Spleen (tissue), 11 donors: ENCODE measurements at regions not wholly inside any gene's neighbourhood (a gene's known extent, or its start where the extent isn't known, plus 50 kb on each side); places are given as distances from the start of the nearest gene placed in this dataset.

Source experiments
- DNase-seq: peaks from one replicate; pipeline ENCODE4 v3.0.0-alpha.2; 2020
- H3K27ac ChIP-seq, 8 donors: fragments of 200-600 bp; sonication (generic) in 7 of 8; 1 replicate in 4 of 8; 2 replicates in 4 of 8; pipeline versions ENCODE4 v1.5.0 to v1.8.0; 2016 to 2021; ENCODE audit warnings: inconsistent platforms in 4 of 8, mild to moderate bottlenecking in 4 of 8, moderate library complexity in 1 of 8
- H3K27me3 ChIP-seq, 7 donors: fragments of 200-600 bp; sonication (generic) in 6 of 7; replicated peaks in 1 of 7; 1 replicate in 4 of 7; 2 replicates in 3 of 7; pipeline versions ENCODE4 v1.5.0 to v1.8.0; 2016 to 2021; ENCODE audit warnings: inconsistent platforms in 3 of 7, mild to moderate bottlenecking in 1 of 7
- H3K36me3 ChIP-seq, 6 donors: fragments of 200-600 bp; sonication (generic) in 5 of 6; 1 replicate in 4 of 6; 2 replicates in 2 of 6; pipeline versions ENCODE4 v1.5.0 to v1.8.0; 2016 to 2021; ENCODE audit warnings: inconsistent platforms in 2 of 6
- H3K4me1 ChIP-seq, 6 donors: fragments of 200-600 bp; sonication (generic) in 5 of 6; 1 replicate in 3 of 6; 2 replicates in 3 of 6; pipeline versions ENCODE4 v1.5.0 to v1.8.0; 2016 to 2021; ENCODE audit warnings: inconsistent platforms in 3 of 6
- H3K4me3 ChIP-seq, 8 donors: fragments of 200-600 bp; sonication (generic) in 7 of 8; 1 replicate in 4 of 8; 2 replicates in 4 of 8; pipeline versions ENCODE4 v1.5.0 to v1.8.0; 2016 to 2021; ENCODE audit warnings: inconsistent platforms in 4 of 8, mild to moderate bottlenecking in 4 of 8, moderate library complexity in 2 of 8
- H3K9me3 ChIP-seq, 8 donors: fragments of 200-600 bp; sonication (generic) in 7 of 8; 1 replicate in 4 of 8; 2 replicates in 4 of 8; pipeline versions ENCODE4 v1.5.0 to v1.8.0; 2016 to 2021; ENCODE audit warnings: inconsistent platforms in 4 of 8
- POLR2A ChIP-seq, 3 donors: fragments of 450-650 bp; IDR thresholded peaks; one replicate each; pipeline ENCODE4 v1.5.1; 2017; ENCODE audit warnings: antibody characterized with exemption in 3 of 3, mild to moderate bottlenecking in 1 of 3
- POLR2AphosphoS5 ChIP-seq, 3 donors: sonication (generic); formaldehyde crosslinking; IDR thresholded peaks; one replicate each; pipeline ENCODE4 v1.5.1; 2017; ENCODE audit warnings: antibody characterized with exemption in 3 of 3
- WGBS, 5 donors: extraction: QIAGEN DNeasy Blood & Tissue Kit in 3 of 5; methylation state at CpG; one replicate each; pipeline versions ENCODE4 v1.1.5 to v1.1.7; 2013 to 2018; 5-methylcytosine and 5-hydroxymethylcytosine counted together
- intact Hi-C: fragments of 100-400 bp; cut with DNase I; formaldehyde crosslinking; loops from one replicate; pipeline ENCODE4 v1.15.0; 2023; ENCODE audit warnings: low total_unique reads
- TF ChIP-seq, protein P1 (sequence below), 11 experiments: fragments of 200-600 bp in 7 of 11; fragments of 450-650 bp in 4 of 11; sonication (generic) in 4 of 11; IDR thresholded peaks in 8 of 11; conservative IDR thresholded peaks in 3 of 11; 1 replicate in 7 of 11; 2 replicates in 4 of 11; pipeline versions ENCODE4 v1.4.0 to v1.8.0; 2016 to 2021; ENCODE audit warnings: antibody characterized with exemption in 11 of 11, inconsistent platforms in 4 of 11, mild to moderate bottlenecking in 1 of 11
- donor health status: healthy with polysubstance abuse.
- donor health status: DM: no; HTN: no; CAD: no; lungs with moderate emphysema.
- donor health status: DM: no; HTN: no; CAD: no.
- donor health status: Bipolar disorder and iron deficiency.
- donor health status: healthy.
- donor health status: DM: no; HTN: no; CAD: no.
- donor health status: DM: yes; HTN: yes; CAD: no.

GRCh38 chr14:45377166-45377565, 124.2 kb upstream of the MIS18BP1 start:
- Histone ChIP-seq H3K27ac (no peak overlapping the region), H3K4me1 (no peaks in the 10 kb centered on the region), H3K9me3 (no peaks in the 10 kb centered on the region), H3K4me3 (no peak overlapping the region), H3K36me3 (no peaks in the 10 kb centered on the region), H3K27me3 (no peaks in the 10 kb centered on the region)
- WGBS, 5 donors, result 85 to 95% (median 86%) methylated on average over 2 of the region's 2 CpGs
- DNase-seq, result no peak
- TF ChIP-seq, protein P1, sequence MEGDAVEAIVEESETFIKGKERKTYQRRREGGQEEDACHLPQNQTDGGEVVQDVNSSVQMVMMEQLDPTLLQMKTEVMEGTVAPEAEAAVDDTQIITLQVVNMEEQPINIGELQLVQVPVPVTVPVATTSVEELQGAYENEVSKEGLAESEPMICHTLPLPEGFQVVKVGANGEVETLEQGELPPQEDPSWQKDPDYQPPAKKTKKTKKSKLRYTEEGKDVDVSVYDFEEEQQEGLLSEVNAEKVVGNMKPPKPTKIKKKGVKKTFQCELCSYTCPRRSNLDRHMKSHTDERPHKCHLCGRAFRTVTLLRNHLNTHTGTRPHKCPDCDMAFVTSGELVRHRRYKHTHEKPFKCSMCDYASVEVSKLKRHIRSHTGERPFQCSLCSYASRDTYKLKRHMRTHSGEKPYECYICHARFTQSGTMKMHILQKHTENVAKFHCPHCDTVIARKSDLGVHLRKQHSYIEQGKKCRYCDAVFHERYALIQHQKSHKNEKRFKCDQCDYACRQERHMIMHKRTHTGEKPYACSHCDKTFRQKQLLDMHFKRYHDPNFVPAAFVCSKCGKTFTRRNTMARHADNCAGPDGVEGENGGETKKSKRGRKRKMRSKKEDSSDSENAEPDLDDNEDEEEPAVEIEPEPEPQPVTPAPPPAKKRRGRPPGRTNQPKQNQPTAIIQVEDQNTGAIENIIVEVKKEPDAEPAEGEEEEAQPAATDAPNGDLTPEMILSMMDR (IDR thresholded peaks at IDR 0.05 in 8 of 11, conservative IDR thresholded peaks at IDR 0.05 in 3 of 11), result no peak
- TF ChIP-seq POLR2A (IDR thresholded peaks at IDR 0.05) (no peak), POLR2AphosphoS5 (IDR thresholded peaks at IDR 0.05) (no peak)
- intact Hi-C loops, result no loop called here

- Histone ChIP-seq H3K9me3 (no peaks in the 10 kb centered on the region), H3K27ac (no peak overlapping the region), H3K4me1 (no peaks in the 10 kb centered on the region), H3K4me3 (no peak overlapping the region), H3K27me3 (no peaks in the 10 kb centered on the region), H3K36me3 (no peaks in the 10 kb centered on the region)
- WGBS, 5 donors, result 80 to 88% (median 83%) methylated on average over 2 of the region's 2 CpGs
- no peak for DNase-seq
- intact Hi-C loops, result no loop called here
- no peak for TF ChIP-seq POLR2A (IDR thresholded peaks at IDR 0.05)
- TF ChIP-seq, protein P1 (IDR thresholded peaks at IDR 0.05 in 8 of 11, conservative IDR thresholded peaks at IDR 0.05 in 3 of 11), result no peak
Observed at GRCh38 chr14:45373877-45374276, 120.9 kb upstream of the MIS18BP1 start.

- TF ChIP-seq POLR2AphosphoS5 (IDR thresholded peaks at IDR 0.05) (no peak), POLR2A (IDR thresholded peaks at IDR 0.05) (no peak)
- TF ChIP-seq, protein P1 (IDR thresholded peaks at IDR 0.05 in 8 of 11, conservative IDR thresholded peaks at IDR 0.05 in 3 of 11), result no peak
- Histone ChIP-seq H3K36me3 (no peaks in the 10 kb centered on the region), H3K9me3 (no peaks in the 10 kb centered on the region), H3K4me1 (no peaks in the 10 kb centered on the region), H3K27ac (no peak overlapping the region), H3K27me3 (no peaks in the 10 kb centered on the region), H3K4me3 (no peak overlapping the region)
- intact Hi-C loops, result no loop called here
- 52 to 70% (median 63%) methylated on average over 4 of the region's 4 CpGs for WGBS, 5 donors
- no peak for DNase-seq
Observed at GRCh38 chr14:45364565-45365156, 111.7 kb upstream of the MIS18BP1 start.

DNA sequence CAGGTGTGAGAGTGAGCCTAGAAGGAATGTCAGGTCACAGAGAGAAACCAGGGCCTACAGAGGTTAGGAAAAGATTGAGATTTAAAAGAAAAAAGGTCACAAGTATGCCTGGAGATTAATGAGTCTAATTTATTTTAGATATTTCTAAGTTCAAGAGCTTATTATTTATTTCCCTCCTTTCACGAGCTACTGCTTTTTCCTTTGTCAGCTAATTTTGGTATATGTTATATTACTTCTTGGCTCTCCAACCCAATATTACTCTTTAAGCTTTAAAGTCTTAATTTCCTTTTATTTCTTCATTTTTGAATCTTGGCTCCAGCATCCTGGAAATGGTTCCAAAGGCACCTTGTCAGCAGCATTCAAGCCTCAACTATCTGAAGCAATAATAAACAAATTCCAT, 109.5 kb upstream of the MIS18BP1 start:
- DNase-seq, result no peak
- WGBS, 5 donors, result 47 to 74% (median 61%) methylated on average over 1 of the region's 1 CpG
- TF ChIP-seq, protein P1 (IDR thresholded peaks at IDR 0.05 in 8 of 11, conservative IDR thresholded peaks at IDR 0.05 in 3 of 11), result no peak
- no peak for TF ChIP-seq POLR2A (IDR thresholded peaks at IDR 0.05)
- no peak for TF ChIP-seq POLR2AphosphoS5 (IDR thresholded peaks at IDR 0.05)

More for the DNA sequence above, 109.5 kb upstream of the MIS18BP1 start:
- intact Hi-C loops, result no loop called here
- Histone ChIP-seq H3K36me3 (no peaks in the 10 kb centered on the region), H3K9me3 (no peaks in the 10 kb centered on the region), H3K4me1 (no peaks in the 10 kb centered on the region), H3K4me3 (no peak overlapping the region), H3K27ac (no peak overlapping the region), H3K27me3 (no peaks in the 10 kb centered on the region)
